HFF-Myc (cell line): ENCODE measurements at regions not wholly inside any gene's neighbourhood (a gene's known extent, or its start where the extent isn't known, plus 50 kb on each side); places are given as distances from the start of the nearest gene placed in this dataset.
"Not testable (repeated sequence)": the region's sequence is repeated elsewhere in the genome, so short reads cannot be mapped to it uniquely, and the experiment has no call there.

ENCODE experiments used
- DNase-seq: peaks from one replicate; pipeline ENCODE4 v3.0.0-alpha.2; 2011; ENCODE audit warnings: low read depth; ENCODE audit errors: extremely low read depth
- H3K4me3 ChIP-seq: replicated peaks from 2 replicates; pipeline ENCODE4 v1.5.1; 2011; ENCODE audit warnings: low read depth, mild to moderate bottlenecking, control low read depth, low read length
- TF ChIP-seq, protein P1 (sequence below): IDR thresholded peaks from 2 replicates; pipeline ENCODE4 v1.5.1; 2012; ENCODE audit warnings: mild to moderate bottlenecking, low read depth, low read length, control low read depth; ENCODE audit errors: missing control alignments

DNA sequence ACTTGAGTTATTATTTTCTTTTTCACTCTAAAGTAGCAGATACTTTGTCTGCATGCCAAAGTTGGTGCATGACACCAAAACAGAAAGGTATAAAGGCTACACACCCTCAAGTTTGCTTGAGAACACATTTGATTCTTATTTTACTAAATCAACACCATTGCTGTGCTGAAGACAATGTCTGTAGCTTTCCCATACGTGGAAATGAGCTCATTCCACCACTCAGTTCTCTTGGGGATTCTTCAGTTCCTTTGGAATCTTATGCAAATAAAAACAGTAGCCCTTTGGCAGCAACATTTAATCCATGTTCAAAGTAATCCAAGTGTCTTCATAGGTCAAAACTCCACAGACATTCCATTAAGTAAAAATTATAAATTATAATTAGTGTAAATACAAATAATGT lies 264.9 kb downstream of the TLE1 start:
- no peak for DNase-seq
- TF ChIP-seq, protein P1, sequence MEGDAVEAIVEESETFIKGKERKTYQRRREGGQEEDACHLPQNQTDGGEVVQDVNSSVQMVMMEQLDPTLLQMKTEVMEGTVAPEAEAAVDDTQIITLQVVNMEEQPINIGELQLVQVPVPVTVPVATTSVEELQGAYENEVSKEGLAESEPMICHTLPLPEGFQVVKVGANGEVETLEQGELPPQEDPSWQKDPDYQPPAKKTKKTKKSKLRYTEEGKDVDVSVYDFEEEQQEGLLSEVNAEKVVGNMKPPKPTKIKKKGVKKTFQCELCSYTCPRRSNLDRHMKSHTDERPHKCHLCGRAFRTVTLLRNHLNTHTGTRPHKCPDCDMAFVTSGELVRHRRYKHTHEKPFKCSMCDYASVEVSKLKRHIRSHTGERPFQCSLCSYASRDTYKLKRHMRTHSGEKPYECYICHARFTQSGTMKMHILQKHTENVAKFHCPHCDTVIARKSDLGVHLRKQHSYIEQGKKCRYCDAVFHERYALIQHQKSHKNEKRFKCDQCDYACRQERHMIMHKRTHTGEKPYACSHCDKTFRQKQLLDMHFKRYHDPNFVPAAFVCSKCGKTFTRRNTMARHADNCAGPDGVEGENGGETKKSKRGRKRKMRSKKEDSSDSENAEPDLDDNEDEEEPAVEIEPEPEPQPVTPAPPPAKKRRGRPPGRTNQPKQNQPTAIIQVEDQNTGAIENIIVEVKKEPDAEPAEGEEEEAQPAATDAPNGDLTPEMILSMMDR = no peak
- no peak overlapping the region for H3K4me3 ChIP-seq

DNA sequence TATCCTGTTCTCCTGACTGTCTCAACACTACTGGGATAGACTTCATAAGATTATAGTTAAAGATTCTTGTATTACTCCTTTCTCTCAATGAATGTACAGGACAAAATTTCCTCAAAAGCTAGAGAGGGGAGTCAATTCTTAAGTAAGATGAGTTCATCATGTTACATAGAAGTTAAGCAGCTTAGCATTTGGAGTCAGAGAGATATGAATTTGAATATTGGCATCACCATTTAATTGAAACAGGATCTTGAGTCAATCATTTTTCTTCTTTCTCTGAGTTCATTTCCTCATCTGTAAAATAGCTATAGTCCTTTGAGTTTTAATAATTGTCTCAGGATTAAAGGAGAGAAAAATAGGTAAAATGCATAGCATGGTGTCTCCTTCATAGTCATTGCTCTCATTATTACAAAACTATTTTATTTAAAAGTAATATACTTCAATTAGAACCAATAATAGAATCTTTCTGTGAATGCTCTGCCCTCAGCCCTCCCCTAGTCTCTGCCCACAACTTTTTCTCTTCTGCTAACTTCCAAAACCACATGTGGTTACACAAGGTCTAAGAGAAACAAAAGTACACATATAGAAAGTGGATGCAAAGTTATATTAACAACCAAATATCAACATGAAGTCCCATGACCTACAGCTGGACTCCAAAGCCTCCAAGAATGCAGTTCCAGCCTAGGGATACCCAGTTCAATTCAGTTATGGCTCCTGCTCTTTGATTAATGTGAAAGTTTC lies 265.6 kb downstream of the TLE1 start:
- DNase-seq = no peak
- TF ChIP-seq, protein P1 = no peak

DNA sequence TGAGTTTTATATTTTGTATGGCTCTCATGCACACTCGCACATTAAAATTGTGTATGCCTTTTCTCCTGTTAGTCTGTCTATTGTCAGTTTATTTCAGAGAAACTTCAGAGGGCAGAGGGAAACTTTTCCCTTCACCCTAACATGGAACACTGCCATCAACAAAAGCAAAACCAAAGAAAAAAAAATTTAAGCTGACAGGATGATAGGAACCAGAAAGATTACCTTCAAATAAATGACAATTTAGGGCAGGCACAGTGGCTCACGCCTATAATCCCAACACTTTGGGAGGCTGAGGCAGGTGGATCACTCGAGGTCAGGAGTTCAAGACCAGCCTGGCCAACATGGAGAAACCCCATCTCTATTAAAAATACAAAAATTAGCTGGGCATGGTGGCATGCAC lies 268.3 kb downstream of the TLE1 start:
- DNase-seq = not testable (repeated sequence)

More for the DNA sequence above, 265.6 kb downstream of the TLE1 start:
- no peak overlapping the region for H3K4me3 ChIP-seq

DNA sequence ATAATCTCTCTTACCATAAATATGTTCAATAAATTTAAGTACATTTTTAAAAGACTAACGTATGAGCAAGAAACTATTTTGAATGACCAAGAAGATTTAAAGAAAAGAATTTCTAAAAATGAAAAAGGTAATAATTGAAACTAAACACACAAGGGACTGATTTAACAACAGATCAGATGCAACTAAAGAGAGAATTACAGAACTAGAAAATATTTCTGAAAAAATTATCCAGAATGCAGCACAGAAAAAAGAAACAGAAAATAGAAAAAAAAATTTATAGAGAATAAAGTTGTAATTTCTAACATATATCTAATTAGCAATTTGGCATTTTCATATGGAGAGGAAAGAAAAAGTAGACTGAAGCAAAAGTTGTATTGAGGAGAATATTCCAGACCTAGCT lies 269.3 kb downstream of the TLE1 start:
- no peak overlapping the region for H3K4me3 ChIP-seq
- TF ChIP-seq, protein P1 = no peak
- no peak for DNase-seq

More for the DNA sequence above, 268.3 kb downstream of the TLE1 start:
- not testable (repeated sequence) for H3K4me3 ChIP-seq

DNA sequence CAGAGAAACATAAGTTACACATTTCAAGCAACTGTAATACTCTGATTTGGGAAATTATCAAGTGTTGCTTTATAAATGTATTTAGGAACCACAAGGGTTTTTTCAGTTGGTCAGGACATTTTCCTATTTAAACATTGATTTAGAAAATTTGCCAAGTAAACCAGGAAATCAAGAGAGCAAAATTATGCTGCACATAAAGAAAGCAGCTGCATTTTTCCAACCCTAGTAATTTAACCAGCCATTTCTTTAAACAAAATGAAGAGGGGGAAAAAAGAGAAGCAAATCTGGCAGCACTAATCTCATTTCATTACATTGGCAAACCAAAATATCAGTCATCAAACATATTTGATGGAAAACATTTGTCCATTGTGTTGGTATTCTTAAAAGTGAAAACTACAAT lies 271.4 kb downstream of the TLE1 start:
- no peak for DNase-seq
- TF ChIP-seq, protein P1 = no peak
- no peak overlapping the region for H3K4me3 ChIP-seq

DNA sequence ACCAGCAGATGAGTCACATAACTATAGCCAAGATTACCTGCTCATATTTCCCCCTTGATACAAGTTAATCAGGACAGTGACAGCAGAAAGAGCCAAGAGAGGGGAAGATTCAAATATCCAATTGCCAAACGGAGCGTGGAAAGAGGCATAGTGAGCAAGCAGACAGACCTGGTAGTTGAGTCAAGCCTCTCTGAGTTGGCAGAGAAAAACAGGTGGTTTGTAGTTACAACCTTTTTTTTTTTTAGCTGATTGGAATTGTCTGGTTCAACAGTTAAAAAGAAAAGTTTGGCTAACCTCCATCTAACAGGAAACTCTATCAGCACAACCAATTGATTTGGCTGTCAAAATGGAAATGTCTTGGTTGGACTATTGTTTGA lies 272.1 kb downstream of the TLE1 start:
- no peak for DNase-seq
- H3K4me3 ChIP-seq = no peak overlapping the region
- TF ChIP-seq, protein P1 = no peak

DNA sequence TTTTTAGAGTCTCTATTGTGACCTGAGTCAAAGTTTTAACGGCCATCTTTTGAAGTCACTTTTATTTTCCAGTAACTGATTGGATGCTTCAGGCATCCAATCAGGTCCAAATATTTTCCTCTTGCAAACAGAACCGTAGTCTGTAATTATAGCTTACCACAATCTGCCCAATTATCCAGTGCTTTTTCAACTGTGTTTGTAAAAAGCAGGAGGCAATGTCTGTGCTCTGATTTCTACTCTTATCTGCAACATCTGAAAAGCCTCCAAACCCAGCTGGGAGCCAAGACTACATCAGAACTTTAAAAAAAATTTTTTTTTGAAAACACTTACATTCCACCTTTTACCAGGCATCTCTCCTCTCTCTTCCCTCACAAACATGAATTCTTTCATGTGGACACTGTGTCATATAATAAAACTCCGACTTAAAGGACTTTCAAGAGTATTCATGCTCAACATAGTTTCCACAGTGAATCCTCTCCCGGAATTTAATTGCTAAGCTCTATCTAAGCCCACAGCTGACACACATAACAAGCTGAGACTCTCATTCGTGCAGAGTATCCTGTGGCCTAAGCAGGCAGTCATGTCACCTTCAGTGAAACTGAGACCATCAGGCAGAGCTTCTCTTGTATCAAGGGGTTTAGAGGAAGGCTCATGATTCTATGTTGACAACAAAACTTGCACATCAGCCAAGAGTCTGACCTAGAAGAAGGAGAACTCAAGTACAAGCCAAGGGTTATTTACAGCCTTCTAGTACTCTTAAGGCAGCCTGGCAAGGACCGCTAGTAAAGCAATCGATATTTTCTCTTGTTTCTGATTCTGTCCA lies 272.7 kb downstream of the TLE1 start:
- no peak overlapping the region for H3K4me3 ChIP-seq
- DNase-seq = no peak

More for the DNA sequence above, 272.7 kb downstream of the TLE1 start:
- TF ChIP-seq, protein P1 = no peak
